ENCODE measurements at regions not wholly inside any gene's neighbourhood (a gene's known extent, or its start where the extent isn't known, plus 50 kb on each side); places are given as distances from the start of the nearest gene placed in this dataset.

DNA sequence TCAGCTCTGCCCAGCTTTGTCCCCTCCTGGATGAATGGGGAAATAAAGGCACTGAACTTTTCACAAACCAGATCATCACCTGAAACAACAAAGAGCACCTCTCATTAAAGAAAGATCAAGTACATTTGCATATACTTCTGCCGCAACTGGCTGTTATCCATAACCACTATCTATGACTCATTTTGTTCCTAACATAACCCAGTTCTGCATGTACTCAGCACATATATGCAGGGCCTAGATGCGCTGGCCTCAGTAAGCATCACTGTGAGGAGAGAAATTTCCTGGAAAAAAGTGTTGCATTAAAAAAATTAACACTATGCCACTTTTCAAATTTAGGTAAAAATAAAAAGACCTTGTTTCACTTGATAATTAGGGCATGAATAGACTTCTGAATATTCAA, 1718.4 kb downstream of the TP53TG3F start:
- TF ChIP-seq, protein P1, sequence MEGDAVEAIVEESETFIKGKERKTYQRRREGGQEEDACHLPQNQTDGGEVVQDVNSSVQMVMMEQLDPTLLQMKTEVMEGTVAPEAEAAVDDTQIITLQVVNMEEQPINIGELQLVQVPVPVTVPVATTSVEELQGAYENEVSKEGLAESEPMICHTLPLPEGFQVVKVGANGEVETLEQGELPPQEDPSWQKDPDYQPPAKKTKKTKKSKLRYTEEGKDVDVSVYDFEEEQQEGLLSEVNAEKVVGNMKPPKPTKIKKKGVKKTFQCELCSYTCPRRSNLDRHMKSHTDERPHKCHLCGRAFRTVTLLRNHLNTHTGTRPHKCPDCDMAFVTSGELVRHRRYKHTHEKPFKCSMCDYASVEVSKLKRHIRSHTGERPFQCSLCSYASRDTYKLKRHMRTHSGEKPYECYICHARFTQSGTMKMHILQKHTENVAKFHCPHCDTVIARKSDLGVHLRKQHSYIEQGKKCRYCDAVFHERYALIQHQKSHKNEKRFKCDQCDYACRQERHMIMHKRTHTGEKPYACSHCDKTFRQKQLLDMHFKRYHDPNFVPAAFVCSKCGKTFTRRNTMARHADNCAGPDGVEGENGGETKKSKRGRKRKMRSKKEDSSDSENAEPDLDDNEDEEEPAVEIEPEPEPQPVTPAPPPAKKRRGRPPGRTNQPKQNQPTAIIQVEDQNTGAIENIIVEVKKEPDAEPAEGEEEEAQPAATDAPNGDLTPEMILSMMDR (IDR thresholded peaks at IDR 0.05; ENCODE audit: low read depth, low read length), result no peak
- ChIA-PET POLR2A (no interaction called here), CTCF (no interaction called here)
- H3K27ac ChIP-seq (ENCODE audit: low read depth, low read length), result no peak overlapping the region
- no peak overlapping the region for H3K4me3 ChIP-seq (ENCODE audit: low read depth, low read length)
- DNase-seq (ENCODE audit: low read depth, low spot score), result no peak
- no peaks in the 10 kb centered on the region for H3K27me3 ChIP-seq (ENCODE audit: control insufficient read depth, insufficient read depth, low read length)
- H3K9me3 ChIP-seq (ENCODE audit: control insufficient read depth, insufficient read depth, low read length), result peaks cover 52% of the 10 kb centered on the region

DNA sequence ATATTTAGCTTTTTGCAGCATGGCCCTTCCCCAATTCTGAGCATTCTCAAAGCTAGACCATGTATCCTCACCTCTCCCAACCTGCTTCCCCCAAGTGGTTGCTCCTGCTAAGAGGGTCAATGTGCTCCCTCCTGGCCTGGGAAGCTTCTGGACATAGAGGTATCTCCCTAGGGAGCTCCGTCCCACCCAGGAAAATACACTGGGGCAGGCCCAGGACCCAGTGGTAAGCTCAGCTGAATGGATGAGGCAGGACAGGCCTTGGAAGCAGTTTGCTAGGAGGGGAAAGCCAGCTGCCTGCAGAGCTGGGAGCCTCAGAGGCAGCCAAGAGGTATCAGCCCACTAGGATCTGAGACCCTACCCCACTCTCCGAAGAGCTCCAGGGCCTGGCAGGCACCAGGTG, 1721.6 kb downstream of the TP53TG3F start:
- TF ChIP-seq, protein P1 (IDR thresholded peaks at IDR 0.05; ENCODE audit: low read depth, low read length), result no peak
- Histone ChIP-seq H3K9me3 (ENCODE audit: control insufficient read depth, insufficient read depth, low read length) (peaks cover 61% of the 10 kb centered on the region), H3K27ac (ENCODE audit: low read depth, low read length) (no peak overlapping the region), H3K27me3 (ENCODE audit: control insufficient read depth, insufficient read depth, low read length) (no peaks in the 10 kb centered on the region), H3K4me3 (ENCODE audit: low read depth, low read length) (no peak overlapping the region)
- ChIA-PET CTCF (no interaction called here), POLR2A (no interaction called here)
- DNase-seq (ENCODE audit: low read depth, low spot score), result no peak

DNA sequence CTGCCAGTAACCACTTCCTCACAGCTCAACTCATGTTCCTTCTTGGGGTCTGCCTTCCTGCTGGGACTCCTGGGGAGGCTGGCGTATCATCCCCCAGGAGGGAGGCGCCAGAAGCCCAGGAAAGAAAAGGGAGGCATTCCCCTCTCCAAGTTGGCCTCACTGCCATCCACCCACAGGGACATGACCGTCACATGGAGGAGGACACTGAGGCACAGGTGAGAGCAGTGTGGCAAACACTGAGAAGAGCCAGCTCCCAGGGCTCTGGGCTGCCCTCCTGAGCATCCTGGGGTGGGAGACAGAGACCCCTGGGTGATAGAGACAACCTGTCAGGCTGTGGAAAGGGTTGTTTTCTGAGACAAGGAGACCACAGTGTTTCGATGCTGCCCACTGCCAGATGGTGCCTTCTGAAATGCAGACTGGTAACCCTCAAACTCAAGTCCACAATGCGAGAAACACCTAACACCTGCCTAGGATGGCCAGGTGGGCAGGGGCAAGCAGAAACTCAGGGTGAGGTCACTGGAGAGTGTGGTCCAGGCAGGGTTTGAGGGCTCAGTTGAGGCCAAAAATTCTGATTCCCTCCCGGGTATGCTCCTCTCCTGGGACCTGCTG, 1722.1 kb downstream of the TP53TG3F start:
- no peaks in the 10 kb centered on the region for H3K27me3 ChIP-seq (ENCODE audit: control insufficient read depth, insufficient read depth, low read length)
- no peak overlapping the region for H3K27ac ChIP-seq (ENCODE audit: low read depth, low read length)
- POLR2A ChIA-PET, result no interaction called here
- TF ChIP-seq, protein P1 (IDR thresholded peaks at IDR 0.05; ENCODE audit: low read depth, low read length), result no peak
- DNase-seq (ENCODE audit: low read depth, low spot score), result no peak
- CTCF ChIA-PET, result no interaction called here
- no peak overlapping the region for H3K4me3 ChIP-seq (ENCODE audit: low read depth, low read length)
- peaks cover 62% of the 10 kb centered on the region for H3K9me3 ChIP-seq (ENCODE audit: control insufficient read depth, insufficient read depth, low read length)

DNA sequence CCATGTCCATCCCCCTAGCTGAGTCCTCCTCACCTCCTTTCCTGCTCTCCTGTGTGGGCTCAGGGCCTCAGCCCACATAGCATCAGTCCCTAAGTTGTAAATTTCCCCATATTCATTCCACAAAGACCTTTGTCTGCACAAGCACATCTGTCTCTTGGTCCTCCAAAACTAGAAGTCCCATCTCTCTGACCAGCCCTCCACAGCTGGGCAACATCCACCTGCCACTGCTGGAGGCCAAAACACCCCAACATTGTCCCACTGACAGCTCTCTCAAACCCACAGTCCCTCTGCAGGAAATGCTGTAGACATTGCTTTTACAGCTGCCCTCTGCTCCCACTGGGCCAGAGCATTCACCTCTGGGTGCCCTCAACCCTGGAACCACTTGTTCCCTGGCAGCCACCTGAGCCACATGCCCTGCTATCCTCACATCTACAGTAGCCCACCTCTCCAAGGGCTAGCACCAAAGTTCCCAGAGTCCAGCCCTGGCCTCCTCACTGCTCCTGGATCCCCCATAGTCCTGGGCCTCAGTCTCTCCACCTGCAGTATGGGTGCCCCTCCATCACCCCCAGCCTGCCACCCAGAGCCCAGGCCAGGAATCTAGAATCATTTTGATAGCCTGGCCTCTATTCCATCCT, 1722.7 kb downstream of the TP53TG3F start:
- CTCF ChIA-PET, result no interaction called here
- Histone ChIP-seq H3K9me3 (ENCODE audit: control insufficient read depth, insufficient read depth, low read length) (peaks cover 62% of the 10 kb centered on the region), H3K27ac (ENCODE audit: low read depth, low read length) (no peak overlapping the region), H3K27me3 (ENCODE audit: control insufficient read depth, insufficient read depth, low read length) (no peaks in the 10 kb centered on the region), H3K4me3 (ENCODE audit: low read depth, low read length) (no peak overlapping the region)
- POLR2A ChIA-PET, result no interaction called here
- TF ChIP-seq, protein P1 (IDR thresholded peaks at IDR 0.05; ENCODE audit: low read depth, low read length), result no peak
- DNase-seq (ENCODE audit: low read depth, low spot score), result no peak

DNA sequence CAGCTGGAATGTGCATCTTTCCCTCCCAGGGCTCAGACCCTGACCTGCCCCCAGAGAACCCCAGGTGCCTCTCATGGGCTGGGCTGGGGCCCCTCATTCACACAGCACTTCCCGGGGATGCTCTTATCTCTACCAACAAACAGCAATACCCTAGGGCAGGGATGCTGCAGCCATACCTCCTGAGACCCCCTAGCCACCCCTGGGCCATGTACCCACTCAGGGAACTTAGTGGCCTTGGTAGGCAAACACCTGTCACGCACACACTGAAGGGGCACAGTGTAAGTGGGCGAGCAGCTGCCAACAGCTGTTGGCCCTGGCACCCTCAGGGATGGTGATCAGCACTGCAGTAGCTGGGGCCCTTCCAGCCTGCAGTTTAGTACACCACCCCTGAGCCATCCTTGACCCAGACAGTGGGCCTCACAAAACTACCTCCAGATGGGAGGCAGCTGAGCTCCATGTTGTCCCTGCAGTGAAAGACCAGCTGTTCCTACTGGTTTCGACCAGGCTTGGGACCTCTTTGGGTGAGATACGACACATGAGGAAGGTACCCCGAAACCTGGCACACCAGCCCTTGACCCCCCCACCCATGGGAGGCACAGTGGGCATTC, 1723.6 kb downstream of the TP53TG3F start:
- no peaks in the 10 kb centered on the region for H3K27me3 ChIP-seq (ENCODE audit: control insufficient read depth, insufficient read depth, low read length)
- TF ChIP-seq, protein P1 (IDR thresholded peaks at IDR 0.05; ENCODE audit: low read depth, low read length), result no peak
- H3K9me3 ChIP-seq (ENCODE audit: control insufficient read depth, insufficient read depth, low read length), result peaks cover 68% of the 10 kb centered on the region
- no peak overlapping the region for H3K27ac ChIP-seq (ENCODE audit: low read depth, low read length)
- no peak overlapping the region for H3K4me3 ChIP-seq (ENCODE audit: low read depth, low read length)
- CTCF ChIA-PET, result no interaction called here
- POLR2A ChIA-PET, result no interaction called here
- DNase-seq (ENCODE audit: low read depth, low spot score), result no peak
